DMS 273 treated with DMSO at 0.1 percent for 48 hours (cell line): ENCODE measurements at regions not wholly inside any gene's neighbourhood (a gene's known extent, or its start where the extent isn't known, plus 50 kb on each side); places are given as distances from the start of the nearest gene placed in this dataset.

Source experiments
- DNase-seq: peaks from one replicate; lab custom pipeline; 2025; lab: John Stamatoyannopoulos, UW

- DNase-seq: no peak
Measured at GRCh38 chr16:73214825-73215677, 167.1 kb upstream of the ZFHX3 start.

DNA sequence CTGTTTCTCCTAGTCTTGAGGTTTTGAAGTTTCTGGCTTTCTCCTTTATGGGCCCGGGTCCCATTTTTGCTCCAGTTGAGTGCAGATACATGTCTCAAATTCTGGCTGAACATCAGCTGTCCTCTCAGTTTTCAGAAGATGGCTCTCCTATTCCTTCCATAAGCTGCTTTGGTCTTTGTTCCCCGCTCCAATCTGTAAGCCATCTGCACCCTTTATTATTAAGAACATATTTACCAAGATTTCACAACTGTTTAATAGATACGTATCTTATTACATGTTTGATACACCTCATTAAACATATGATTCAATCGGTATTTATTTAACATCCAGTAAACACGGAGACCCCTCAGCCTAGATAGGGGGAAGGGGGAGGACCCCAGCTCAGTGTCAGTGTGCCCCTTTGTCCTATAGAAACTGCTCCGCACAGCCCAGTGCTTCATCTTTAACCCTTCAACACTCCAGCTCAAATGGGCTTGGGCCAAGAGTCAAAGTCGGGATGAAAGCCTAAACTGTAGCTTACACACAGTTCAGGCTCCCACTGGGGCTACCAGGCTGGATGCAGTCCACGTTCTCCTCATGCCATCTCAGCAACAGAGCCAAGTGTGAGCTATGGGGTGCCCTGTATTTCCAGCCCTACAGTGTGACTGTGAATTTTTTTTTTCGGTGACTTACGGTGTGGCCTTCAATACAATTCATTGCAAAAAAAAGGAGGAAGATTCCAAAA, 166.0 kb upstream of the ZFHX3 start:
- peak; percentile 50 for DNase-seq

- DNase-seq: no peak
Measured at GRCh38 chr16:73212431-73212830, 164.5 kb upstream of the ZFHX3 start.

DNA sequence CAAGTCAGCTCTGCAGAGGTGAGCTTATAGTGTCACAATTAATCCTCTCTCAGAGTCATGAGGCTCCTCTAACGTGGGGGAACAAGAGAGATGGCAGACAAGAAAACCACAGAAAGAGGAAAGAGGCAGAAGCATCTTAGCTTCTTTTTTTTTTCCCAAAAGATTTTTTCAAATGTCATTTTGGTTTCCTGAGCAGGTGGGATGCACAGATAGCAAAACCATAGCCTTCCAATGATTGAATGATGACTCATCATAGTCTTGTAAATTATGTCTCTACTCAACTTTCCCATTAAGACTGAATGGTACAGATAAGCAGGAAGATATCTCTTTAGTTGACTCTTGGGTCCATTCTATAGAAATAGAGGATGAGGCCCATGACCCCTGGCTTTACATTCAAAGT, 162.8 kb upstream of the ZFHX3 start:
- DNase-seq: no peak

DNA sequence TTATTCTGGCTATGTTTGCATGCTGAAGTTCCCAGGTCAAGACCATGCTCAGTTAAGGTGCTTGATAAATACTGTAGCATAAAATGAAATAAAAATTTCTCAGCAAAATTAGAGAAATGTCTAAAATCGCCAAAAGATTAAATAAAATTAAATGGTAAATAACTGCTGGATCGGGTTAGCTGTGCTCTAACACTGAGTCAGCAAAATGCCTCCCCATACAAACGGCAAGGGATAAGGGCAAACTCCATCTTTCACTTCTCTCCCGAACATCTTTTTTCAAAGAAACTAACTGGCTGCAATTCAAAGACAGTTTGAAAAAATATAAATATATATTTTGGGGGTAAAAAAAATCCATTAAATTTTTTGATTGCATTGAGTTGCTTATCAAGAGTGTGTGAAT, 162.2 kb upstream of the ZFHX3 start:
- no peak for DNase-seq

- no peak for DNase-seq
Measured at GRCh38 chr16:73209190-73209589, 161.3 kb upstream of the ZFHX3 start.

DNA sequence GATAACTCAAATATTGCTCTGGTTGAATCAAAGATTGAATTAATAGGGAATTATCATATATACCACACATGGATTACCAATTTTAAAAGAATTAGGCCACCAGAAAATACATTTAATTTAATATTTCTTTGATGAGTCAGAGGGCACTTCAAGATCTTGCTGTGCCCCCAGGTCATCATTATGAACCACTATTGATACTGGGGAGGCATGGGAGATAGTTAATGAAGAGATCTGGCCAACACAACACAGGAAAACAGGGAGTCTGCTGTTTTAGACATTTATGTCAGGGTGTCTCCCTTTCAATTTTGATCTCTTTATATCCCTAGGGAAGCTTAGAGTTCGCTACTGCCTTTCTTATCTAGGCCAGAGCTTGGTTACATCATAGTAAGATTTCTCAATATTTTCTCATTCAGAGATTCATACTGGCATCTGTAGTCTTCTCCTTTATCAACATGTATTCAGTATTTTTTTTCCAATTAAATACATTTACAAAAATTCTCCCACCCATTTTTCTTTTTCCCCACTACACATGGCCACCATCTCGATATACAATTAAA, 158.3 kb upstream of the ZFHX3 start:
- no peak for DNase-seq

DNA sequence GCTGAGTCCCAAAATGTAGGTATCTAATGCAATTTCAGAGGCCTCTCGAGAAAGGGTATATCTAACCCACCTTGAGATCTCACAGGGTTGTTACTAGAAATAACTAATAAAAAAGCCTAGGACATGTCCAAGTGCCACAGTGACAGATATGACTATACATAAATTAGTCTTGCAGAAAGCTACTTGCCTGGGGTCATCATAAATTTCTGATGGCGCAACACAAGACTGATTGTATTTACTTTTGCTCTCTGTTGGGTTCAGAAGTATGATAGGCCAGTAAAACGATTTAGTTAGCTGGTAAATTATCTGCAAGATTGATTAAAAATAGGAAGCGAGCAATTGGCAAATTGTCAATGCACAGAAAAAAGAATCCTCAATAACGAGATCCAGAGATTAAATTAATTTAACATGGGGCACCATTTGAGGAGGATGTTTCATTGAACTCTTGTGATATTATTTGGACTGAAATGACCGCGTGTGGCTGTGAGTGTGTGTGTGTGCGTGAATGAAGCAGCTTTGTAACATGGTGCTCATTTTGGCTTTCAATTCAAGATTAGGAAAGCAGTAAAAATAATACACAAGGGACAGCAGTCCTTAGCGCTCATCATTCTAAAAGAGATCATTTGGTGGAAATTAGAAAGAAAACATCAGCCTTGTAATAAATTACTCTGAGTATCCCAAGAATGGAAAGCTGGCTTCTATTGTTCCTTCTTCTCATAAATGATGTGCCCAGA, 157.4 kb upstream of the ZFHX3 start:
- no peak for DNase-seq

DNA sequence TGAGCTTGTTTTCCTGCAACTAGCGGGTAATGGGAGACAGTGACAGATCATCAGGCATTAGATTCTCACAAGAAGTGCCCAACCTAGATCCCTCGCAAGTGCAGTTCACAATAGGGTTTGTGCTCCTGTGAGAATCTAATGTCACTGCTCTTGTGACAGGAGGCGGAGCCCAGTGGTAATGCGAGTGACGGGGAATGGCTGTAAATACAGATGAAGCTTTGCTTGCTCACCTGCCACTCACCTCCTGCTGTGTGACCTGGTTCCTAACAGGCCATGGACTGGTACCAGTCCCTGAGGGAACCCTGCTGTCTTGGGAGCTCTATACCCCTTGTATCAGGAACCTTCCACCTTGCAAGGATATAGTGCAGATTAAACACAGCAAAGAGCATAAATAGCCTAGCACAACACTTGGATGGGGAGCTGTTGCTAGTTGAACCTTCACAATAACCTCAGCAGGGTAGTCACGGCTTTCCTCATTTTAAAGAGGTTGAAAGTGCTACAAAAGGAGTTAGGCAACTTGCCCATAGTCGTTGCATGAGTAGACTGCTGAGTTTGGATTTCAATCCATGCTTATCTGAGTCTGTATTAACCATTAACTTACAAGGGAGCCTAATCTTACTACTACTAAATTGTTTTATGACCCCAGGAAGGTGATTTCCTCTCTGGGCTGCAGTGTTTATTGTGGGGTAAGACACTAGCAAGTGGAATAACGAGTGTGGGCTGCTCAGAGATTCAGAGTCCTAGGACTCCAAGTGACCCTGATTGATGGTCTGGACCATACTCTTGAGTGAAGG, 156.6 kb upstream of the ZFHX3 start:
- no peak for DNase-seq

- peak; percentile 96 for DNase-seq
Measured at GRCh38 chr16:73202161-73202729, 154.3 kb upstream of the ZFHX3 start.

DNA sequence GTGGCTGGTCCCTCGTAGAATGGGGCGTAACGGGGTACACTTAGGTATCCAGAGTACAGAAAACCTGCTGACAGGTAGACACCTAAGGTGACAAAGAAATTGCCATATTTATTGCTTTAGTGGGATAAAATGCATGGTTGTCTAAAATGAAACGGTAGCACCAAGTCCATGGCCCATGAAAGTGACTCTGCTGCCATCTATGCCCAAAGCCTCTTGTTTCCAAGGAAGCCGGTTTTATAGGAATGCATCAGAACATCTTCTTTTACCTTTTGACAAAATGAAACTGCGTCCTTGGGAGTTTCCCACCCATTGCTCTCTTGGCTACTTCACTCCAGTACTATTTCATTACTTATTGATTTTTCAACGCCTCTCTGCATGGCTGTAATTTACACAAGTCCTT, 151.3 kb upstream of the ZFHX3 start:
- DNase-seq: no peak

GRCh38 chr16:73198481-73198880, 150.6 kb upstream of the ZFHX3 start:
- no peak for DNase-seq

DNA sequence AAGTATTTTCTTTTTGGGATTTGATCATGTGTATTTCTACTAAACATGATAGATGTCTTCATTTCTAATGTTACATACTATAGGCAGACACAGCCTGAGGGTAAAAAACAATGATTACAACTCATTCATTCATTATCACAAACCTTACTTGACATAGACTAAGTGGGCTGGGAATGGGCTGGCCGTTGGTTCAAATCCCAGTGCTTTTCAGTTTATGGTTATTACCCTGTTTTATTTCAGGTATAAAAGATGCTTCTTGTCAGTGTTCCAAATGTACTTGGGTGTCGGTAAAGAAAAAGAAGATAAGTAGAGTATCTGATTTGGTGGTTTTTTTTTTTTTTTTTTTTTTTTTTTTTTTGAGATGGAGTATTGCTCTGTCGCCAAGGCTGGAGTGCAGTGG, 149.7 kb upstream of the ZFHX3 start:
- DNase-seq: no peak

GRCh38 chr16:73196670-73197069, 148.7 kb upstream of the ZFHX3 start:
- DNase-seq: peak; percentile 39

- DNase-seq: no peak
Measured at GRCh38 chr16:73193464-73193863, 145.5 kb upstream of the ZFHX3 start.

- no peak for DNase-seq
Measured at GRCh38 chr16:73192232-73192894, 144.4 kb upstream of the ZFHX3 start.

DNA sequence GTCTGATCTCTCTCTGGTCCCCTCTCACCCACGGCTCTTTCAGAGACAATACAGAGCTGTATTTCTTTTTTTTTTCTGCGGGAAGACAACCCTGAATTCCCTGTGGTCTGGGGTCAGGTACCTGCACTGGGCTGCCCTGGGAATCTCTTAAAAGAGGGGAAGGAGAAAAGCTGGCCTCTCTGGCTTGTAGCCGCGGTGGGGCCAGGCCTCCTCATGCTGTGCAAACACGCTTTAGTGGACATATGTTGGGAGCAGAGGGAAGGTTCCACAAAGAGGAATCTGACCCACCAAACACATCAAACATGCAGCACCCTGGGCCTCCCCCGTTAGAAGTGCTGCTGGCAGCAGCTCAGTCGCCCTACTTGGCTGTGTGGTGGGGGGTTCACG, 143.7 kb upstream of the ZFHX3 start:
- DNase-seq: no peak

GRCh38 chr16:73190688-73191659, 143.0 kb upstream of the ZFHX3 start:
- DNase-seq: no peak

- DNase-seq: no peak
Measured at GRCh38 chr16:73190256-73190655, 142.3 kb upstream of the ZFHX3 start.

DNA sequence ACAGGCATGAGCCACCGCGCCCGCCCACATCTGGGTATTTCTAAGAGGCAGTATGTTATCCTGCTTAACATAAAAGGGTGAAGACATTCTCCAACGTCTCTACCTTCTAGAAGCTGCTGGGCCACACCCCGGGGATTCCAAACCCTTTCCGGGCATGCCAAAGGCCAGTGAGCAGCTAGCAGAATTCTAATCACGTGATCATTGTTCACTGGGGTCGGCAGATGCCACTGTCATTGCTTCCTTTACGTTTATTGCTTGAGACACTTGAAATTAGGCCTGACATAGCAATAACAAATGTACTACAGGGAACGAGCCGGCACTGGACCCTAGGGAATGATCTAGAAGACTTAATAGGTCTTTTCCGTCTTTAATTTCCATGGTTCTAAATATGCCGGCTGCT, 141.2 kb upstream of the ZFHX3 start:
- no peak for DNase-seq
